ENCODE measurements at regions not wholly inside any gene's neighbourhood (a gene's known extent, or its start where the extent isn't known, plus 50 kb on each side); places are given as distances from the start of the nearest gene placed in this dataset.

DNA sequence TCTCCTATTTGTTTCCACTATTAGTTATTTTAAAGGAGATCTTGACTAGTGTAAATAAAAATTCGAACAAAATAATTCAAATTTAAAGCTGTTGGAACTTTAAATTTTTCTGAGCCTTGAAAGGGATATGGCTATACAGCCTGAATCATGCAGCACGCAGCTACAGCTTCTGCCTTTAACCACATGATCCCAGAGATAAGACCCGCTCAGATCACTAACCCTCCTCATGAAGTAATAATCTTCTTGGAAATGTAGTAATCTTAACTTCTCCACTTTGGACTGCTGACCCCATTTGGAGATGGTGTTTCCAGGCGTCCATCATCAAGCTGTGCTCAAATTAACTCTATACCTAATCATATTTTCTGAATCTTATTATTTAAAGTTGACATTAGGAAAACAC is 336.6 kb downstream of the DSC3 start:
- TF ChIP-seq, protein P1, sequence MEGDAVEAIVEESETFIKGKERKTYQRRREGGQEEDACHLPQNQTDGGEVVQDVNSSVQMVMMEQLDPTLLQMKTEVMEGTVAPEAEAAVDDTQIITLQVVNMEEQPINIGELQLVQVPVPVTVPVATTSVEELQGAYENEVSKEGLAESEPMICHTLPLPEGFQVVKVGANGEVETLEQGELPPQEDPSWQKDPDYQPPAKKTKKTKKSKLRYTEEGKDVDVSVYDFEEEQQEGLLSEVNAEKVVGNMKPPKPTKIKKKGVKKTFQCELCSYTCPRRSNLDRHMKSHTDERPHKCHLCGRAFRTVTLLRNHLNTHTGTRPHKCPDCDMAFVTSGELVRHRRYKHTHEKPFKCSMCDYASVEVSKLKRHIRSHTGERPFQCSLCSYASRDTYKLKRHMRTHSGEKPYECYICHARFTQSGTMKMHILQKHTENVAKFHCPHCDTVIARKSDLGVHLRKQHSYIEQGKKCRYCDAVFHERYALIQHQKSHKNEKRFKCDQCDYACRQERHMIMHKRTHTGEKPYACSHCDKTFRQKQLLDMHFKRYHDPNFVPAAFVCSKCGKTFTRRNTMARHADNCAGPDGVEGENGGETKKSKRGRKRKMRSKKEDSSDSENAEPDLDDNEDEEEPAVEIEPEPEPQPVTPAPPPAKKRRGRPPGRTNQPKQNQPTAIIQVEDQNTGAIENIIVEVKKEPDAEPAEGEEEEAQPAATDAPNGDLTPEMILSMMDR (IDR thresholded peaks at IDR 0.05; ENCODE audit: insufficient read depth, low read length): no peak
- no peak overlapping the region for H3K4me3 ChIP-seq (ENCODE audit: low read depth, low read length)
- DNase-seq (ENCODE audit: low read depth): no peak

DNA sequence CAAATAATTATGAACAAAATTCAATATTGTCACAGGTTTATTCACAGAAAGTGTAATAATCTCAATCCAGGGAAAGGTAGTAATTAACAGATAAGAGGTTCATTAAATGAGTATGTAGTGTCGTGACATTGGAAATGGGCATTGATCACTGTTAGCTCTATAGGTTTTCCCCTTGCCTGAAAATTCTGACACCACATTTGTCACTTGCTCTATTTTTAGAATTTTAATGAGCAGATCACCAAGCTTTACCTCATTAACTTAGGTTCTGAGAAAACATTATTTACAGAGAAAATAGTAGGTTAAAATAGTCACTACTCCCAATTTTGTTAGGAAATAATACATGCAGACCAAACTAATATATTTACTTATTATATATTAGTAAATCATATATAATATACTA is 344.0 kb downstream of the DSC3 start:
- TF ChIP-seq, protein P1 (IDR thresholded peaks at IDR 0.05; ENCODE audit: insufficient read depth, low read length): no peak
- no peak overlapping the region for H3K4me3 ChIP-seq (ENCODE audit: low read depth, low read length)
- no peak for DNase-seq (ENCODE audit: low read depth)

GRCh38 chr18:30696201-30696600 is 346.3 kb downstream of the DSC3 start:
- no peak for DNase-seq (ENCODE audit: low read depth)
- TF ChIP-seq, protein P1 (IDR thresholded peaks at IDR 0.05; ENCODE audit: insufficient read depth, low read length): no peak

DNA sequence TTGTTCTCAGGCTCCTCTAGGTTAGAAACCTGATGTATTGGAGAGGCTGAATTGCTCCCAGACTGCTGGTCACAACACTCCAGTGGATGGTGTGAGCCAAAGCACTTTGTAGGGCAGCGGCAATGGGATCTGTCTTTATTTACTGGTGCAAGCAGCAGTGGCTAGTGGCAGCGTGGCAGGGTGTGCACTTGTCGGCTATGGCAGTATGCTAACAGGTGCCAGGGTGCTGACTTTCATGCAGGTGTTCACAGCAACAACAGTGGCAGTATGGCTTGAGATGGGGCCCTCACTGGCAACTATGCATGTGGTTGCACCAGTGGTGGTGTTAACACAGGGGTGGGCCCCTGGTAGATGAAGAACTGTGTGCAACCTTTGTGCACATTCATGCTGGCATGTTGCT is 347.8 kb downstream of the DSC3 start:
- H3K4me3 ChIP-seq (ENCODE audit: low read depth, low read length): no peak overlapping the region

More at GRCh38 chr18:30696201-30696600, 346.3 kb downstream of the DSC3 start:
- no peak overlapping the region for H3K4me3 ChIP-seq (ENCODE audit: low read depth, low read length)

DNA sequence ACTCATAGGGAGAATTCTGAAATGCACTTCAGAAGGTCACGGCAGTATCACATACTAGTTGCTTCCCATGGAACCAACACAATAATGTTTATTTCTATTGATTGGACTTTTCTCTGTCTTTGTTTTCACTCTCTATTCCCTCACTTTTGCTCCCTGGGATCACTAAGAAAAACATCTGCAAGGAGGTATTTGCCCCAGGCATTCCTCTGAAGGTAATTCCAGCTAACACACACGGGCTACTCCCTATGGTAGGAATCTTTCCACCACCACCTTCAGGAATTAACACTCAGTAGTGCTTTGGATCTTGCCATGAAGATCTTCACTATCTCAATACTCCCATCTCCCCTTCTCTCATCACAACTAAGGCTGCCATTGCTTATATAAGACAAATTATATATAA is 353.3 kb downstream of the DSC3 start:
- H3K4me3 ChIP-seq (ENCODE audit: low read depth, low read length): no peak overlapping the region
- TF ChIP-seq, protein P1 (IDR thresholded peaks at IDR 0.05; ENCODE audit: insufficient read depth, low read length): no peak
- DNase-seq (ENCODE audit: low read depth): no peak

More for the DNA sequence above, 347.8 kb downstream of the DSC3 start:
- TF ChIP-seq, protein P1 (IDR thresholded peaks at IDR 0.05; ENCODE audit: insufficient read depth, low read length): no peak
- DNase-seq (ENCODE audit: low read depth): no peak

GRCh38 chr18:30687501-30687900 is 355.0 kb downstream of the DSC3 start:
- TF ChIP-seq, protein P1 (IDR thresholded peaks at IDR 0.05; ENCODE audit: insufficient read depth, low read length): no peak
- DNase-seq (ENCODE audit: low read depth): no peak
- no peak overlapping the region for H3K4me3 ChIP-seq (ENCODE audit: low read depth, low read length)

- TF ChIP-seq, protein P1 (IDR thresholded peaks at IDR 0.05; ENCODE audit: insufficient read depth, low read length): no peak
Observed at GRCh38 chr18:30684825-30685481, 357.6 kb downstream of the DSC3 start.

More at GRCh38 chr18:30684825-30685481, 357.6 kb downstream of the DSC3 start:
- DNase-seq (ENCODE audit: low read depth): no peak
- H3K4me3 ChIP-seq (ENCODE audit: low read depth, low read length): no peak overlapping the region
